ENCODE measurements at regions not wholly inside any gene's neighbourhood (a gene's known extent, or its start where the extent isn't known, plus 50 kb on each side); places are given as distances from the start of the nearest gene placed in this dataset.
A peak's percentile ranks its signal among the peaks of the same experiment; 100 is the strongest.

DNA sequence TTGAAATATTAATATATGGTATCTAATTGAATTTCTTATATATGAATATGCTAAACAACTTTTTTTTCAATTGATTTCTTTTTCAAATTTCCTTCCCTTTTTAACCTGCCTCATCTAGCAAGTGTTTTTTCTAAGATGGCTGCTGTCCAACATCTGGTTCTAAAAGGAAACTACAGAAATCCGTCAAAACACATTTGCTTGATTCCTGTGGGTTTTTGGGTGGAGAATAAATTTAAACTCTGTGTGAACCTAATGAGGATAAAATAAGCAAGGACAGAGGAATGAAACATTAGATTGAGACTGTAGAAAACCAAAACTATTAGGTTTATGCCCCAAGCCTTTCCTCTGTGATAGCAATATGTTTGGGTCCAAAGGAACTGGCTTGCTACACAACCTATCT, 75.5 kb upstream of the STARD3NL start:
- no peak for DNase-seq

DNA sequence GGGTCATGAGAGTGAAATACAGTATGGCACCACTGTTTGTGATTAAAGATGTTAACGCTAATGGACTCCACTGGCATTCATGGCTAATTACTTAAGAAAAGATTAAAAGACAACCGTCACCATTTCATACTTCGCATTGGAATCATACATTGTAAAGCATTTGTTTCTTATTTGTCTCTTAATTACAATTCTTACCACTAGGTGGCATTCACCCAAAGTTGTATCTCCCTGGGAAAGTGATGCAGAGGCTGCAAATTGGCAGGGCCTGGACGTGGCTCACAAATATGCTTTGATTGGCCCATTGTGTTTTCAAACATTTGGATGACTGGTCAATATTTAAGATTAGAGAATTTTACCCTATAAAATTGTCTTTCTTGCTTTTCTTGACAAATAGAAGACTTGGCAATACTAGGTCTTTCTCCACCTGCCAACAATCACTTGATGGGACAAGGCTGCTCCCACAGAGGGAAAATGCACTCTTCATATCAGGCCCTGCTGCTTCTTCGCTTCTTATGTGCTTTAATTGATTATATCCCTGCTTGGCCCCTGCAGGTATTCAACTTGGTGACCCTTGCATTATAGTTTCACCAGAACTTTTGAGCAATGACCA, 72.1 kb upstream of the STARD3NL start:
- peak; percentile 53 to 62 for DNase-seq

GRCh38 chr7:38107486-38107893, 70.6 kb upstream of the STARD3NL start:
- peak; percentile 36 to 54 for DNase-seq

DNA sequence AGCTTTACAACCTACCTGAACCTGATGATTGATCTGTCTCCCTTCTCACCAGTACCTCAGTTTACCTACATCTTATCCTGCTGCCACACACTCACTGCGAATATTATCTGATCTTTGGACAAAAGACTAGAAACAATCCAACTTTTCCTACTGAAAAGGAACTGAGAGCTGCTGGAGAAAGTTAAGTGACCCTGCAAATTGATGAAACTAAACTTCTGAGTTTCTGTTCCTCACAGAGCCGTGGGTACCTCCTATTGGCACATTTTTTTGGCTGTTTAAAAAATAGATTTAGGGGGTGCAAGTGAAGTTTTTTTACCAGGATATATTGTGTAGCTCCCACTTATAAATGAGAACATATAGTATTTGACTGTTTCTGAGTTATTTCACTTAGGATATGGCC, 66.0 kb upstream of the STARD3NL start:
- DNase-seq = no peak

DNA sequence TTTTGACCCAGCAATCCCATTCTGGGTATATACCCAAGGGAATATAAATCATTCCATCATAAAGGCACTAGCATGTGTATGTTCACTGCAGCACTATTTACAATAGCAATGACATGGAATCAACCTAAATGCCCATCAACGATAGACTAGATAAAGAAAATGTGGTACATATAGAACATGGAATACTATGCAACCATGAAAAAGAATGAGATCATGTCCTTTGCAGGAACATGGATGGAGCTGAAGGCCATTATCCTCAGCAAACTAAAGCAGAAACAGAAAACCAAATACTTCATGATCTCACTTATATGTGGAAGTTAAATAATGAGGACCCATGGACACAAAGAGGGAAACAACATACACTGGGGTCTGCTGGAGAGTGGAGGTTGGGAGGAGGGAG, 58.0 kb upstream of the STARD3NL start:
- DNase-seq = no peak

GRCh38 chr7:38122501-38122900, 55.5 kb upstream of the STARD3NL start:
- no peak for DNase-seq

DNA sequence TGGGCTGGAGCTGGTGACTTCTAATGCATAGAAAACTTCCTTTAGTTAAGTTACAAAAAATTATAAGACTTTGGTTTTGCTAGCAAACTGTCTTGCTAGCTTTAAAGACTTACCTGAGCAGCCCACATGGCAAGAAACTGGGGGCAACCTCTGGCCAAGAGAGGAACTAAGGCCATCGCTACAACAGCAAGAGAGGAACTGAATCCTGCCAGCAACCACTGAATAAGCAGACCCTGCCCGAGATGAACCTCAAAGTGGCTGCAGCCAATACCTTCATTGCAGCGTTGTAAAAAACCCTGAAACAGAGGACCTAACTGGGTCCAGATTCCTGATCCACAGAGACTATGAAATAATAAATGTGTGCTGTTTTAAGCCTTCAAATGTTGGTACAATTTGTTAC, 54.6 kb upstream of the STARD3NL start:
- DNase-seq = no peak

- no peak for DNase-seq
These were observed 50.5 kb upstream of the STARD3NL start for GRCh38 chr7:38127216-38128207.
